Immature natural killer cell (primary cell): ENCODE measurements at regions not wholly inside any gene's neighbourhood (a gene's known extent, or its start where the extent isn't known, plus 50 kb on each side); places are given as distances from the start of the nearest gene placed in this dataset.

ENCODE experiments used
- DNase-seq, 3 donors: peaks; one replicate each; pipeline ENCODE4 v3.0.0; 2022; ENCODE audit warnings: mixed read lengths in 1 of 3
- H3K27ac Mint-ChIP-seq, 6 donors: one replicate each; pipeline ENCODE4 v1.8.0; 2020; ENCODE audit warnings: mixed read lengths in 6 of 6, mild to moderate bottlenecking in 5 of 6, inconsistent platforms in 4 of 6, moderate library complexity in 3 of 6
- H3K27me3 Mint-ChIP-seq, 3 donors: one replicate each; pipeline ENCODE4 v1.8.0; 2020 to 2021; ENCODE audit warnings: low read depth in 3 of 3, mild to moderate bottlenecking in 3 of 3, mixed read lengths in 3 of 3, moderate library complexity in 3 of 3, inconsistent platforms in 1 of 3
- H3K36me3 Mint-ChIP-seq, 3 donors: one replicate each; pipeline ENCODE4 v1.8.0; 2020; ENCODE audit warnings: mixed read lengths in 3 of 3, inconsistent platforms in 2 of 3, mild to moderate bottlenecking in 2 of 3
- H3K4me1 Mint-ChIP-seq, 2 donors: one replicate each; pipeline ENCODE4 v1.8.0; 2020; ENCODE audit warnings: inconsistent platforms in 2 of 2, mild to moderate bottlenecking in 2 of 2, mixed read lengths in 2 of 2, moderate library complexity in 1 of 2
- H3K4me3 Mint-ChIP-seq, 5 donors: one replicate each; pipeline ENCODE4 v1.8.0; 2020; ENCODE audit warnings: mild to moderate bottlenecking in 5 of 5, mixed read lengths in 5 of 5, inconsistent platforms in 3 of 5, moderate library complexity in 3 of 5
- H3K9me3 Mint-ChIP-seq, 6 donors: one replicate each; pipeline ENCODE4 v1.8.0; 2020; ENCODE audit warnings: mild to moderate bottlenecking in 6 of 6, mixed read lengths in 6 of 6, inconsistent platforms in 4 of 6, moderate library complexity in 3 of 6

- Mint-ChIP-seq H3K27me3 (peaks cover 0 to 11% (median 0%) of the 10 kb centered on the region in 3 donors), H3K27ac (no peak overlapping the region), H3K4me1 (no peaks in the 10 kb centered on the region), H3K9me3 (peaks cover 0 to 2% (median 0%) of the 10 kb centered on the region in 6 donors), H3K36me3 (no peaks in the 10 kb centered on the region), H3K4me3 (no peak overlapping the region)
- DNase-seq = no peak
Measured at GRCh38 chr6:140059947-140060346, 685.5 kb upstream of the CITED2 start.

GRCh38 chr6:140058863-140059262 lies 684.4 kb upstream of the CITED2 start:
- Mint-ChIP-seq H3K36me3 (no peaks in the 10 kb centered on the region), H3K4me3 (no peak overlapping the region), H3K4me1 (no peaks in the 10 kb centered on the region), H3K27me3 (peaks cover 0 to 10% (median 0%) of the 10 kb centered on the region in 3 donors), H3K9me3 (peaks cover 0 to 2% (median 0%) of the 10 kb centered on the region in 6 donors), H3K27ac (no peak overlapping the region)
- no peak for DNase-seq

DNA sequence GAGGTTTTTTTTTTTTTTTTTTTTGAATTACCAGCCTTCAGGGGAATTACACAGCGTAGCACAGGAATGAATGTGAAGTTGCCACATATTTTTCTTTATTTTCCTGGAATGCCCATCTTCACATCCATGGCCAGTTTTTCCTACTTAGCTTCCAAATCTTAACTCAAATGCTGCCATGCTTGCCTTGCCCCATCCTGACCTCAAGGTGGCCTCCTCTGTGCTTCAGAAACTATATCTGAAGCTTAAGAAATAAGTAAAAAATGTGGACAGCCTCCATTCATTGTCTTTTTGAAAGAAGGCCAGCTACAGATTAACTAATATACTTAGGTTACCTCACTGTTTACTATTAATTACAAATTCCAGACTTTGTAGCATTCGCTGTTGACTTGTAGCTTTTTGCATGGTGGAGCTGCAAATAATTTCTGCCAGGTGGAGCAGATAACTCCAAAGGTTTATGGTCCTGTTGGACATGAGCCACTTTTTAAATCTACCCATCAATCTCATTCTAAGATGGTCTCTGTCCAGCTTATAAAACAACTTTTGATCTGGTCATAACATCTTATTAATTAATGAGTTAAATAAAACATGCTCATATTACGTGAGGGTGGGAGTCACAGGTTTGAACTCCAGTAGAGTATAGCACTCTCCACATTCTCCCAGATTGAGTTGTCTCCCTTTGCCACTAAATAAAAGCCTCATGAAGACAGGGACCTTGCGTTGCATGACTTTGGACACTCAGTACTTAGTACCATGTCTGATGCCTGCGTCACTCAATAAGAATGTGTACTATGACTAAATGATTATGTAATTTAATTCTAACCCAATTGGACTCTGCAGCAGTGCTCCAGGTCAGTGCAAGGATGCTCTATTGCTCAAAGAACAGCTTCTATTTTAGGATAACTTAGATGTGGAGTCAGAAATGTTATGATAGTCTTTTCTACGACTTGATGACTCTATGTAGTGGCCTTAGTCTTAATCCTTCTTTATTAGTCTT lies 678.6 kb upstream of the CITED2 start:
- H3K4me3 Mint-ChIP-seq = no peak overlapping the region
- no peaks in the 10 kb centered on the region for H3K36me3 Mint-ChIP-seq
- no peak overlapping the region for H3K27ac Mint-ChIP-seq
- no peaks in the 10 kb centered on the region for H3K4me1 Mint-ChIP-seq
- H3K9me3 Mint-ChIP-seq = no peaks in the 10 kb centered on the region
- DNase-seq = no peak
- peaks cover 0 to 7% (median 0%) of the 10 kb centered on the region in 3 donors for H3K27me3 Mint-ChIP-seq

- Mint-ChIP-seq H3K27ac (no peak overlapping the region), H3K4me3 (no peak overlapping the region), H3K27me3 (peaks cover 0 to 3% (median 0%) of the 10 kb centered on the region in 3 donors), H3K9me3 (no peaks in the 10 kb centered on the region), H3K36me3 (no peaks in the 10 kb centered on the region), H3K4me1 (no peaks in the 10 kb centered on the region)
- DNase-seq = no peak
Measured at GRCh38 chr6:140051521-140052512, 677.4 kb upstream of the CITED2 start.

- Mint-ChIP-seq H3K27me3 (no peaks in the 10 kb centered on the region), H3K4me3 (no peak overlapping the region), H3K27ac (no peak overlapping the region), H3K9me3 (no peaks in the 10 kb centered on the region), H3K36me3 (no peaks in the 10 kb centered on the region), H3K4me1 (no peaks in the 10 kb centered on the region)
- DNase-seq = no peak
Measured at GRCh38 chr6:140050101-140050995, 675.9 kb upstream of the CITED2 start.

- H3K36me3 Mint-ChIP-seq = no peaks in the 10 kb centered on the region
- DNase-seq = no peak
- no peak overlapping the region for H3K27ac Mint-ChIP-seq
- no peak overlapping the region for H3K4me3 Mint-ChIP-seq
- no peaks in the 10 kb centered on the region for H3K4me1 Mint-ChIP-seq
- no peaks in the 10 kb centered on the region for H3K27me3 Mint-ChIP-seq
- no peaks in the 10 kb centered on the region for H3K9me3 Mint-ChIP-seq
Measured at GRCh38 chr6:140049251-140049650, 674.8 kb upstream of the CITED2 start.

GRCh38 chr6:140048202-140048790 lies 673.8 kb upstream of the CITED2 start:
- no peak overlapping the region for H3K27ac Mint-ChIP-seq
- no peak for DNase-seq
- H3K9me3 Mint-ChIP-seq = no peaks in the 10 kb centered on the region
- no peaks in the 10 kb centered on the region for H3K27me3 Mint-ChIP-seq
- peaks cover 0 to 7% of the 10 kb centered on the region in 2 donors for H3K4me1 Mint-ChIP-seq
- no peak overlapping the region for H3K4me3 Mint-ChIP-seq
- H3K36me3 Mint-ChIP-seq = no peaks in the 10 kb centered on the region

DNA sequence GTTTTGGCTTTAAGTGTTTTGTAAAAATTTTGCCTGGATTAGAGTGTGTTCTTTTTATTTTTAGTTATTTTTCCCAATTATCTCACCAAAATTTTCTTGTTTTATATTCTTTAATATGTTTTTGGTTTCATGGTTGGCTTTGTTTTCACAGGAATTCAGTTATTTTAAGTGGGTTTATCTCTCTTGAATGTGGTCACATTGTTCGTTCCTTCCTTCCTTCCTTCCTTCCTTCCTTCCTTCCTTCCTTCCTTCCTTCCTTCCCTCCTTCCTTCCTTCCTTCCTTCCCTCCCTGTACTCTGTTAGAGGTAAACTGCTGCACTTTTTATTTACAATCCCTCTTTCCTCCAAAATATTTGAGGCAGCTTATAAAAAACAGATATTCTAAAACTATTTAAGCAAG lies 672.9 kb upstream of the CITED2 start:
- H3K36me3 Mint-ChIP-seq = no peaks in the 10 kb centered on the region
- no peaks in the 10 kb centered on the region for H3K27me3 Mint-ChIP-seq
- peaks cover 0 to 10% of the 10 kb centered on the region in 2 donors for H3K4me1 Mint-ChIP-seq
- H3K4me3 Mint-ChIP-seq = no peak overlapping the region
- no peak overlapping the region for H3K27ac Mint-ChIP-seq
- no peak for DNase-seq
- H3K9me3 Mint-ChIP-seq = no peaks in the 10 kb centered on the region

DNA sequence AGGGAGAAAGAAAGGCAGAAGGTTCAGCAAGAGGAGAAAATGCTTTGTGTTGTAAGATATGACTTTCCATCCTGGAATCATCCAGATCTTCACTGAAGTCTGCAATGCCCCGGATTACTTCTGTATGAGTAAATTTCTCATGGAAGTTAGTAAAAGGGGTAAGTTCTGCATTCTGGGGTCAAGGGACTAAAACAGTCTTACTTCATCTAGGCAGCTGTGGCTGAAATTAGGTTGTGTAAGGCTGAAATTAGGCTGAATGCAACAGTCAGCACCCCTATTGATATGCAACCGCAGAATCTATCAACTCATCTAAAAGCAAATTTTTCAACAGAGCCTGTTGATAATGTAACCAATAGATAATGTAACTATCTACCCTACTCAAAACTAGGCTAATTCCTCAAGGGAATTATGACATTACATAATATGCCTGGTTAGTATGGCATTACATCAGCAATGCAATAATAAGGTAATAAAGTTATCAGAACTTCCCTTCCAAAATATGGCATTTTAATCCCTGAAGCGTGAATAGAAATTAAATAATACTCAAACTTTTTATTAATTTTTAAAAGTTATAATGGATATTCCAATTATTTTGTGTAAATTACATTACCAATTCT lies 671.7 kb upstream of the CITED2 start:
- DNase-seq = no peak
- H3K9me3 Mint-ChIP-seq = no peaks in the 10 kb centered on the region
- H3K27me3 Mint-ChIP-seq = no peaks in the 10 kb centered on the region
- no peak overlapping the region for H3K4me3 Mint-ChIP-seq
- no peaks in the 10 kb centered on the region for H3K36me3 Mint-ChIP-seq
- peaks cover 0 to 10% of the 10 kb centered on the region in 2 donors for H3K4me1 Mint-ChIP-seq
- no peak overlapping the region for H3K27ac Mint-ChIP-seq

- Mint-ChIP-seq H3K4me3 (no peak overlapping the region), H3K36me3 (no peaks in the 10 kb centered on the region), H3K27me3 (no peaks in the 10 kb centered on the region), H3K9me3 (no peaks in the 10 kb centered on the region), H3K4me1 (peaks cover 0 to 10% of the 10 kb centered on the region in 2 donors), H3K27ac (no peak overlapping the region)
- no peak for DNase-seq
Measured at GRCh38 chr6:140045116-140045515, 670.7 kb upstream of the CITED2 start.

DNA sequence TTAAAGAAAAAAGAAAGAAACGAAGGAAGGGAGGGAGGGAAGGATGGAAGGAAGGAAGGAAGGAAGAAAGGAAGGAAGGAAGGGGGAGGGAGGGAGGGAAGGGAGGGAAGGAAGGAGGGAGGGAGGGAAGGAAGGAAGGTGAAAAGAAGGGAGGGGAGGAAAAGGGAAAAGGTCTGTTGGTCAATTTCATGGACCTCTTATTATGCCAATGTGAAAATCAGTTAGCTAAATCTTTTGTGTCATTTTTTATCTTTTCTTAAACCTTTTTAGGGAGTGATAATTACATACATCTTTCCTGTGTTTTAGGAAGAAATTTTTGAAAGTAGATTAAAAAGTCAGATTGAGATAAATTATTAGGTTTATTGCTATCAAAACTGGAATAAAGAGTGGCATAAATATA lies 670.2 kb upstream of the CITED2 start:
- no peak for DNase-seq
- Mint-ChIP-seq H3K27me3 (no peaks in the 10 kb centered on the region), H3K36me3 (no peaks in the 10 kb centered on the region), H3K9me3 (no peaks in the 10 kb centered on the region), H3K4me3 (no peak overlapping the region), H3K4me1 (peaks cover 0 to 10% of the 10 kb centered on the region in 2 donors), H3K27ac (no peak overlapping the region)

GRCh38 chr6:140043762-140044378 lies 669.4 kb upstream of the CITED2 start:
- no peaks in the 10 kb centered on the region for H3K27me3 Mint-ChIP-seq
- H3K27ac Mint-ChIP-seq = no peak overlapping the region
- H3K9me3 Mint-ChIP-seq = no peaks in the 10 kb centered on the region
- no peaks in the 10 kb centered on the region for H3K36me3 Mint-ChIP-seq
- no peak overlapping the region for H3K4me3 Mint-ChIP-seq
- H3K4me1 Mint-ChIP-seq = peaks cover 0 to 10% of the 10 kb centered on the region in 2 donors
- no peak for DNase-seq
